ENCODE measurements at regions not wholly inside any gene's neighbourhood (a gene's known extent, or its start where the extent isn't known, plus 50 kb on each side); places are given as distances from the start of the nearest gene placed in this dataset.

DNA sequence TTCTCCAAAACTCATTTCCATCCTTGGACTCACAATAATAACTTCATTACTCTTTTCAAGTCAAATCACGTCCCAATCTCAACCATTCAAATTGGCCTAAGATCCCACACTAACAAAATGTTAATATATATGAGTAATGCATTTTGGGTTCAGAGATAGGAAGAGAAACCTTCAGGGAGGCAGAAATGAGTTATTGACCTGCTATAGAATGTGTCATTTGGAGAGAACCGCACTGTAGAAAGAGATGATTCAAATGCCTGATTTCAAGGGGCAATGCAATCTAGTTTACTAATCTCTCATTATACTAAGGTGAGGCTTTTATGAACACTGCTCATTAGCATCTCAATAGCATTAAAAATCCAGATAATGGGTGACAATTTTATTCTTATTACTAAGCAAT is 1595.0 kb upstream of the GOT2 start (continued):
- TF ChIP-seq, protein P1, sequence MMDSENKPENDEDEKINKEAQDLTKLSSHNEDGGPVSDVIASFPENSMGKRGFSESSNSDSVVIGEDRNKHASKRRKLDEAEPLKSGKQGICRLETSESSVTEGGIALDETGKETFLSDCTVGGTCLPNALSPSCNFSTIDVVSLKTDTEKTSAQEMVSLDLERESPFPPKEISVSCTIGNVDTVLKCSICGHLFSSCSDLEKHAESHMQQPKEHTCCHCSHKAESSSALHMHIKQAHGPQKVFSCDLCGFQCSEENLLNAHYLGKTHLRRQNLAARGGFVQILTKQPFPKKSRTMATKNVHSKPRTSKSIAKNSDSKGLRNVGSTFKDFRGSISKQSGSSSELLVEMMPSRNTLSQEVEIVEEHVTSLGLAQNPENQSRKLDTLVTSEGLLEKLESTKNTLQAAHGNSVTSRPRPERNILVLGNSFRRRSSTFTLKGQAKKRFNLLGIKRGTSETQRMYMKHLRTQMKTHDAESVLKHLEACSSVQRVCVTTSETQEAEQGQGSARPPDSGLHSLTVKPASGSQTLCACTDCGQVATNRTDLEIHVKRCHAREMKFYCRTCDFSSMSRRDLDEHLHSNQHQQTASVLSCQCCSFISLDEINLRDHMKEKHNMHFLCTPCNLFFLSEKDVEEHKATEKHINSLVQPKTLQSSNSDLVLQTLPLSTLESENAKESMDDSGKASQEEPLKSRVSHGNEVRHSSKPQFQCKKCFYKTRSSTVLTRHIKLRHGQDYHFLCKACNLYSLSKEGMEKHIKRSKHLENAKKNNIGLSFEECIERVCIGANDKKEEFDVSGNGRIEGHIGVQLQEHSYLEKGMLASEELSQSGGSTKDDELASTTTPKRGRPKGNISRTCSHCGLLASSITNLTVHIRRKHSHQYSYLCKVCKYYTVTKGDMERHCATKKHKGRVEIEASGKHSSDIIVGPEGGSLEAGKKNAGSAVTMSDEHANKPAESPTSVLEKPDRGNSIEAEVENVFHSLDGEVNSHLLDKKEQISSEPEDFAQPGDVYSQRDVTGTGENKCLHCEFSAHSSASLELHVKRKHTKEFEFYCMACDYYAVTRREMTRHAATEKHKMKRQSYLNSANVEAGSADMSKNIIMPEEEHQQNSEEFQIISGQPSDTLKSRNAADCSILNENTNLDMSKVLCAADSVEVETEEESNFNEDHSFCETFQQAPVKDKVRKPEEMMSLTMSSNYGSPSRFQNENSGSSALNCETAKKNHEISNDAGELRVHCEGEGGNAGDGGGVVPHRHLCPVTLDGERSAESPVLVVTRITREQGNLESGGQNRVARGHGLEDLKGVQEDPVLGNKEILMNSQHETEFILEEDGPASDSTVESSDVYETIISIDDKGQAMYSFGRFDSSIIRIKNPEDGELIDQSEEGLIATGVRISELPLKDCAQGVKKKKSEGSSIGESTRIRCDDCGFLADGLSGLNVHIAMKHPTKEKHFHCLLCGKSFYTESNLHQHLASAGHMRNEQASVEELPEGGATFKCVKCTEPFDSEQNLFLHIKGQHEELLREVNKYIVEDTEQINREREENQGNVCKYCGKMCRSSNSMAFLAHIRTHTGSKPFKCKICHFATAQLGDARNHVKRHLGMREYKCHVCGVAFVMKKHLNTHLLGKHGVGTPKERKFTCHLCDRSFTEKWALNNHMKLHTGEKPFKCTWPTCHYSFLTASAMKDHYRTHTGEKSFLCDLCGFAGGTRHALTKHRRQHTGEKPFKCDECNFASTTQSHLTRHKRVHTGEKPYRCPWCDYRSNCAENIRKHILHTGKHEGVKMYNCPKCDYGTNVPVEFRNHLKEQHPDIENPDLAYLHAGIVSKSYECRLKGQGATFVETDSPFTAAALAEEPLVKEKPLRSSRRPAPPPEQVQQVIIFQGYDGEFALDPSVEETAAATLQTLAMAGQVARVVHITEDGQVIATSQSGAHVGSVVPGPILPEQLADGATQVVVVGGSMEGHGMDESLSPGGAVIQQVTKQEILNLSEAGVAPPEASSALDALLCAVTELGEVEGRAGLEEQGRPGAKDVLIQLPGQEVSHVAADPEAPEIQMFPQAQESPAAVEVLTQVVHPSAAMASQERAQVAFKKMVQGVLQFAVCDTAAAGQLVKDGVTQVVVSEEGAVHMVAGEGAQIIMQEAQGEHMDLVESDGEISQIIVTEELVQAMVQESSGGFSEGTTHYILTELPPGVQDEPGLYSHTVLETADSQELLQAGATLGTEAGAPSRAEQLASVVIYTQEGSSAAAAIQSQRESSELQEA (CRISPR knock-in tag; IDR thresholded peaks at IDR 0.05; ENCODE audit: not compliant biosample characterization): no peak
- TF ChIP-seq IRX3 (CRISPR knock-in tag; IDR thresholded peaks at IDR 0.05; ENCODE audit: borderline replicate concordance, low read depth) (no peak), RFX1 (IDR thresholded peaks at IDR 0.05) (no peak), ZNF326 (CRISPR knock-in tag; IDR thresholded peaks at IDR 0.05; ENCODE audit: borderline replicate concordance) (no peak), ELF3 (CRISPR knock-in tag; IDR thresholded peaks at IDR 0.05) (no peak), ARID2 (CRISPR knock-in tag; IDR thresholded peaks at IDR 0.05; ENCODE audit: borderline replicate concordance) (no peak)
- TF ChIP-seq, protein P2, sequence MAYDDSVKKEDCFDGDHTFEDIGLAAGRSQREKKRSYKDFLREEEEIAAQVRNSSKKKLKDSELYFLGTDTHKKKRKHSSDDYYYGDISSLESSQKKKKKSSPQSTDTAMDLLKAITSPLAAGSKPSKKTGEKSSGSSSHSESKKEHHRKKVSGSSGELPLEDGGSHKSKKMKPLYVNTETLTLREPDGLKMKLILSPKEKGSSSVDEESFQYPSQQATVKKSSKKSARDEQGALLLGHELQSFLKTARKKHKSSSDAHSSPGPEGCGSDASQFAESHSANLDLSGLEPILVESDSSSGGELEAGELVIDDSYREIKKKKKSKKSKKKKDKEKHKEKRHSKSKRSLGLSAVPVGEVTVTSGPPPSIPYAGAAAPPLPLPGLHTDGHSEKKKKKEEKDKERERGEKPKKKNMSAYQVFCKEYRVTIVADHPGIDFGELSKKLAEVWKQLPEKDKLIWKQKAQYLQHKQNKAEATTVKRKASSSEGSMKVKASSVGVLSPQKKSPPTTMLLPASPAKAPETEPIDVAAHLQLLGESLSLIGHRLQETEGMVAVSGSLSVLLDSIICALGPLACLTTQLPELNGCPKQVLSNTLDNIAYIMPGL (CRISPR knock-in tag; IDR thresholded peaks at IDR 0.05; ENCODE audit: borderline replicate concordance in 1 of 2, low read depth in 1 of 2): no peak

All from HepG2 (cell line).